H9 (cell line): ENCODE measurements at regions not wholly inside any gene's neighbourhood (a gene's known extent, or its start where the extent isn't known, plus 50 kb on each side); places are given as distances from the start of the nearest gene placed in this dataset.

Experiments used
- DNase-seq: peaks from one replicate; pipeline ENCODE4 v3.0.0-alpha.2; 2017
- H2AFZ ChIP-seq: one replicate; pipeline ENCODE4 v1.6.1; 2013; ENCODE audit warnings: mild to moderate bottlenecking, low read length, control low read depth, moderate library complexity
- H2AK5ac ChIP-seq: 2 replicates; pipeline ENCODE4 v1.6.1; 2013; ENCODE audit warnings: low read length, control low read depth, mixed read lengths; ENCODE audit not compliant: insufficient read length
- H2BK120ac ChIP-seq: one replicate; pipeline ENCODE4 v1.6.1; 2013; ENCODE audit warnings: low read depth, mild to moderate bottlenecking, low read length, control low read depth, inconsistent platforms; ENCODE audit not compliant: poor library complexity, severe bottlenecking
- H2BK12ac ChIP-seq: 2 replicates; pipeline ENCODE4 v1.6.1; 2013; ENCODE audit warnings: low read length, control low read depth, mixed read lengths, low read depth; ENCODE audit not compliant: insufficient read length
- H2BK15ac ChIP-seq: 2 replicates; pipeline ENCODE4 v1.6.1; 2013; ENCODE audit warnings: low read depth, low read length, control low read depth
- H2BK20ac ChIP-seq: one replicate; pipeline ENCODE4 v1.6.1; 2013; ENCODE audit warnings: low read depth, mild to moderate bottlenecking, low read length, control low read depth, inconsistent platforms; ENCODE audit not compliant: poor library complexity, severe bottlenecking
- H2BK5ac ChIP-seq: 2 replicates; pipeline ENCODE4 v1.6.1; 2013; ENCODE audit warnings: low read length, control low read depth, mixed read lengths; ENCODE audit not compliant: insufficient read length
- H3K14ac ChIP-seq: 2 replicates; pipeline ENCODE4 v1.6.1; 2013; ENCODE audit warnings: low read length, control low read depth; ENCODE audit not compliant: insufficient read depth
- H3K18ac ChIP-seq: 2 replicates; pipeline ENCODE4 v1.6.1; 2013; ENCODE audit warnings: low read depth, mild to moderate bottlenecking, mixed read lengths, low read length, control low read depth; ENCODE audit not compliant: insufficient read length
- H3K23ac ChIP-seq: 2 replicates; pipeline ENCODE4 v1.6.1; 2013; ENCODE audit warnings: low read length, control low read depth, mixed read lengths, low read depth; ENCODE audit not compliant: insufficient read length
- H3K23me2 ChIP-seq: 2 replicates; pipeline ENCODE4 v1.6.1; 2013; ENCODE audit warnings: low read depth, mild to moderate bottlenecking, mixed read lengths, low read length, control low read depth; ENCODE audit not compliant: insufficient read length, poor library complexity, severe bottlenecking
- H3K27ac ChIP-seq: 2 replicates; pipeline ENCODE4 v1.5.1; 2013; ENCODE audit warnings: low read length, control low read depth, mixed read lengths, low read depth; ENCODE audit not compliant: insufficient read length
- H3K27me3 ChIP-seq: 2 replicates; pipeline ENCODE4 v1.6.1; 2013; ENCODE audit warnings: low read length, control low read depth, inconsistent platforms; ENCODE audit not compliant: insufficient read depth
- H3K4ac ChIP-seq: 2 replicates; pipeline ENCODE4 v1.6.1; 2013; ENCODE audit warnings: low read depth, mild to moderate bottlenecking, control low read depth, inconsistent platforms, low read length, moderate library complexity
- H3K4me1 ChIP-seq: 2 replicates; pipeline ENCODE4 v1.6.1; 2013; ENCODE audit warnings: low read length, control low read depth, inconsistent platforms; ENCODE audit not compliant: insufficient read depth
- H3K4me2 ChIP-seq: 2 replicates; pipeline ENCODE4 v1.6.1; 2013; ENCODE audit warnings: low read length, control low read depth, mixed read lengths; ENCODE audit not compliant: insufficient read length, insufficient read depth
- H3K56ac ChIP-seq: 2 replicates; pipeline ENCODE4 v1.6.1; 2013; ENCODE audit warnings: low read depth, mild to moderate bottlenecking, mixed read lengths, low read length, control low read depth; ENCODE audit not compliant: insufficient read length
- H3K79me1 ChIP-seq: 2 replicates; pipeline ENCODE4 v1.6.1; 2013; ENCODE audit warnings: low read depth, mild to moderate bottlenecking, moderate library complexity, low read length, control low read depth, inconsistent platforms; ENCODE audit not compliant: insufficient read depth, poor library complexity, severe bottlenecking
- H3K79me2 ChIP-seq: 2 replicates; pipeline ENCODE4 v1.6.1; 2013; ENCODE audit warnings: low read length, control low read depth, inconsistent platforms; ENCODE audit not compliant: insufficient read depth
- H3K9ac ChIP-seq: 2 replicates; pipeline ENCODE4 v1.6.1; 2013; ENCODE audit warnings: low read length, control low read depth, mixed read lengths; ENCODE audit not compliant: insufficient read length; ENCODE audit errors: extremely low read depth
- H3K9me3 ChIP-seq: one replicate; pipeline ENCODE4 v1.6.1; 2013; ENCODE audit warnings: low read depth, low read length, inconsistent platforms; ENCODE audit not compliant: control insufficient read depth
- H3T11ph ChIP-seq: one replicate; pipeline ENCODE4 v1.6.1; 2013; ENCODE audit warnings: mild to moderate bottlenecking, low read length, control low read depth, inconsistent platforms
- H4K20me1 ChIP-seq: one replicate; pipeline ENCODE4 v1.6.1; 2013; ENCODE audit not compliant: control insufficient read depth, insufficient read length, insufficient read depth
- H4K5ac ChIP-seq: 2 replicates; pipeline ENCODE4 v1.6.1; 2013; ENCODE audit warnings: low read depth, mild to moderate bottlenecking, mixed read lengths, low read length, control low read depth; ENCODE audit not compliant: insufficient read length
- H4K8ac ChIP-seq: replicated peaks from 2 replicates; pipeline ENCODE4 v1.6.1; 2013; ENCODE audit warnings: low read length, control low read depth, mixed read lengths, low read depth; ENCODE audit not compliant: insufficient read length
- H4K91ac ChIP-seq: 2 replicates; pipeline ENCODE4 v1.6.1; 2013; ENCODE audit warnings: low read depth, mild to moderate bottlenecking, moderate library complexity, mixed read lengths, low read length, control low read depth; ENCODE audit not compliant: insufficient read length
- H3K27ac Mint-ChIP-seq, 3 experiments: 2 replicates in 2 of 3; 3 replicates in 1 of 3; pipeline ENCODE4 v1.8.0; 2020 to 2021; ENCODE audit warnings: mixed read lengths in 3 of 3, mild to moderate bottlenecking in 1 of 3, moderate library complexity in 1 of 3
- H3K27me3 Mint-ChIP-seq: 2 replicates; pipeline ENCODE4 v1.8.0; 2021; ENCODE audit warnings: low read depth, mild to moderate bottlenecking, moderate library complexity, mixed read lengths
- H3K36me3 Mint-ChIP-seq, 3 experiments: 2 replicates in 2 of 3; 3 replicates in 1 of 3; pipeline ENCODE4 v1.8.0; 2020 to 2021; ENCODE audit warnings: low read depth in 3 of 3, mixed read lengths in 3 of 3; ENCODE audit not compliant: insufficient read depth in 1 of 3
- H3K4me1 Mint-ChIP-seq, 2 experiments: 2 replicates each; pipeline ENCODE4 v1.8.0; 2020; ENCODE audit warnings: mixed read lengths in 2 of 2
- H3K4me3 Mint-ChIP-seq, 2 experiments: 2 replicates in 1 of 2; 3 replicates in 1 of 2; pipeline ENCODE4 v1.8.0; 2020 to 2021; ENCODE audit warnings: mild to moderate bottlenecking in 2 of 2, mixed read lengths in 2 of 2, moderate library complexity in 1 of 2
- H3K9me3 Mint-ChIP-seq, 2 experiments: 2 replicates in 1 of 2; 3 replicates in 1 of 2; pipeline ENCODE4 v1.8.0; 2020; ENCODE audit warnings: mild to moderate bottlenecking in 2 of 2, mixed read lengths in 2 of 2, moderate library complexity in 1 of 2
- CTCF ChIP-seq: fragments of 200-600 bp; sonication (generic); conservative IDR thresholded peaks from 3 replicates; pipeline ENCODE4 v1.8.0; 2021; ENCODE audit warnings: antibody characterized with exemption, mild to moderate bottlenecking
- whole genome bisulfite sequencing: extraction: QIAGEN DNeasy Blood & Tissue Kit; methylation state at CpG from one replicate; pipeline ENCODE4 v1.1.7; 2013; ENCODE audit warnings: missing lambda C conversion rate, low lambda C conversion rate, mixed read lengths; ENCODE audit not compliant: insufficient read length; ENCODE audit errors: extremely low coverage; 5-methylcytosine and 5-hydroxymethylcytosine counted together

- H3K9me3 ChIP-seq = no peaks in the 10 kb centered on the region
- Mint-ChIP-seq H3K27ac (no peak overlapping the region), H3K4me1 (no peaks in the 10 kb centered on the region), H3K36me3 (peaks cover 0 to 2% (median 0%) of the 10 kb centered on the region in 3 experiments; a peak in 2 of 7 replicates), H3K4me3 (no peak overlapping the region), H3K27me3 (no peaks in the 10 kb centered on the region), H3K9me3 (peaks cover 2 to 6% of the 10 kb centered on the region in 2 experiments; a peak in 4 of 5 replicates)
- no peak for TF ChIP-seq CTCF
- H4K5ac ChIP-seq = no peak overlapping the region
- H3K4ac ChIP-seq = no peak overlapping the region
- H3T11ph ChIP-seq = no peak overlapping the region
- H3K14ac ChIP-seq = no peak overlapping the region
- H4K8ac ChIP-seq = no peak overlapping the region
- DNase-seq = no peak
- H3K18ac ChIP-seq = no peak overlapping the region
- H2BK20ac ChIP-seq = no peak overlapping the region
- no peak overlapping the region for H2BK12ac ChIP-seq
- no peak overlapping the region for H2BK15ac ChIP-seq
- no peaks in the 10 kb centered on the region for H3K23me2 ChIP-seq
- no peak overlapping the region for H3K27ac ChIP-seq
- H2BK5ac ChIP-seq = no peak overlapping the region
- no peak overlapping the region for H3K56ac ChIP-seq
- WGBS = no CpG with 5 or more reads among the region's 1 CpG
- no peak overlapping the region for H3K4me2 ChIP-seq
- no peak overlapping the region for H3K23ac ChIP-seq
- no peaks in the 10 kb centered on the region for H3K4me1 ChIP-seq
- no peak overlapping the region for H2AFZ ChIP-seq
- H3K79me1 ChIP-seq = no peaks in the 10 kb centered on the region
- H3K9ac ChIP-seq = no peak overlapping the region
- H2BK120ac ChIP-seq = no peak overlapping the region
- H3K79me2 ChIP-seq = no peaks in the 10 kb centered on the region
- no peak overlapping the region for H2AK5ac ChIP-seq
- no peak overlapping the region for H4K91ac ChIP-seq
- no peaks in the 10 kb centered on the region for H3K27me3 ChIP-seq
- no peaks in the 10 kb centered on the region for H4K20me1 ChIP-seq
Observed at GRCh38 chr14:44099743-44100488, 407.2 kb downstream of the FSCB start.
